B cell (primary cell): ENCODE measurements at regions not wholly inside any gene's neighbourhood (a gene's known extent, or its start where the extent isn't known, plus 50 kb on each side); places are given as distances from the start of the nearest gene placed in this dataset.

Experiments
- CTCF ChIP-seq: fragments of 200-600 bp; IDR thresholded peaks from one replicate; pipeline ENCODE4 v1.8.0; 2022; ENCODE audit warnings: antibody characterized with exemption, mild to moderate bottlenecking
- EZH2 ChIP-seq: IDR thresholded peaks from 2 replicates; pipeline ENCODE4 v1.6.1; 2012; ENCODE audit warnings: borderline replicate concordance, low read depth, mild to moderate bottlenecking, moderate library complexity, low read length; ENCODE audit not compliant: insufficient read depth, poor library complexity, severe bottlenecking

- no peak for TF ChIP-seq CTCF
- no peak for TF ChIP-seq EZH2
These were observed 108.0 kb upstream of the SLC35G4 start for GRCh38 chr18:11501352-11501751.
